Activated naive CD4-positive, alpha-beta T cell treated with anti-CD3 and anti-CD28 coated beads for 36 hours (primary cell): ENCODE measurements at regions not wholly inside any gene's neighbourhood (a gene's known extent, or its start where the extent isn't known, plus 50 kb on each side); places are given as distances from the start of the nearest gene placed in this dataset.
A peak's percentile ranks its signal among the peaks of the same experiment; 100 is the strongest.

Source experiments
- CTCF ChIA-PET: fragments of 350-600 bp; sonication (Branson Sonifier 250); formaldehyde crosslinking; loops from one replicate; lab custom pipeline; 2021; ENCODE audit warnings: antibody characterized with exemption; lab: Charles Lee
- DNase-seq: peaks from one replicate; pipeline ENCODE4 v3.0.0-alpha.2; 2020
- H3K27ac Mint-ChIP-seq: one replicate; pipeline ENCODE4 v1.8.0; 2021; ENCODE audit warnings: mild to moderate bottlenecking, mixed read lengths
- H3K27me3 Mint-ChIP-seq: one replicate; pipeline ENCODE4 v1.8.0; 2021; ENCODE audit warnings: low read depth, mixed read lengths
- H3K36me3 Mint-ChIP-seq: one replicate; pipeline ENCODE4 v1.8.0; 2021; ENCODE audit warnings: low read depth, mixed read lengths
- H3K4me1 Mint-ChIP-seq: one replicate; pipeline ENCODE4 v1.8.0; 2021; ENCODE audit warnings: low read depth, mixed read lengths
- H3K4me3 Mint-ChIP-seq: one replicate; pipeline ENCODE4 v1.8.0; 2021; ENCODE audit warnings: mild to moderate bottlenecking, moderate library complexity, mixed read lengths
- H3K9me3 Mint-ChIP-seq: one replicate; pipeline ENCODE4 v1.8.0; 2021; ENCODE audit warnings: mixed read lengths
- intact Hi-C: fragments of 100-400 bp; cut with micrococcal nuclease; formaldehyde crosslinking; loops from one replicate; pipeline ENCODE4 v1.15.1; 2023

DNA sequence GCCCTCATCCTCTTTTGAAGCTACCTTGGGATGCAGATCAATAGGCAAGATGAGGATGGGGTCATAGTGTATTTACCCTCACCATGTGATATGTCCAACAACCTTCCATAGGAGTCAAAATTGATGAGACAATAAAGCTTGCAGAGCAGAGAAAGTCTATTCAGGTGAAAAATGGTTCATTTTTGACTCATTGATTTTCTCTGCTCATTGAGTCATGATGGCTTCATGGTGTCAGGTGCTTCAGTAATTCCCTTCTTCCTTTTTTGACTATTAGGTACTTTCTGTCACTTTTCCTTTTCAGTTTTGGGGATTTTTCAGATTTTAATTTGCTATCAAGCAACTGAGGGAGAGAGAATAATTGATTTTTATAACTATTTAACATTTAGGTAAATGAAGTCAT, 55.9 kb upstream of the IL2 start:
- Mint-ChIP-seq H3K27ac (peak overlapping the region; percentile 88), H3K27me3 (no peaks in the 10 kb centered on the region), H3K4me3 (peak overlapping the region; percentile 47), H3K4me1 (peaks cover 81% of the 10 kb centered on the region), H3K9me3 (no peaks in the 10 kb centered on the region), H3K36me3 (no peaks in the 10 kb centered on the region)
- no peak for DNase-seq
- CTCF ChIA-PET = interaction anchor here (0.6 to 2.1 kb wide), 5 partner anchors 22 to 65 kb away, joined by 3 to 9 read pairs (median 3); no protein-coding TSS in a partner anchor
- intact Hi-C loops = loop anchor here (1.0 to 5.0 kb wide), 7 partner anchors 28 to 275 kb away; no protein-coding TSS in a partner anchor

DNA sequence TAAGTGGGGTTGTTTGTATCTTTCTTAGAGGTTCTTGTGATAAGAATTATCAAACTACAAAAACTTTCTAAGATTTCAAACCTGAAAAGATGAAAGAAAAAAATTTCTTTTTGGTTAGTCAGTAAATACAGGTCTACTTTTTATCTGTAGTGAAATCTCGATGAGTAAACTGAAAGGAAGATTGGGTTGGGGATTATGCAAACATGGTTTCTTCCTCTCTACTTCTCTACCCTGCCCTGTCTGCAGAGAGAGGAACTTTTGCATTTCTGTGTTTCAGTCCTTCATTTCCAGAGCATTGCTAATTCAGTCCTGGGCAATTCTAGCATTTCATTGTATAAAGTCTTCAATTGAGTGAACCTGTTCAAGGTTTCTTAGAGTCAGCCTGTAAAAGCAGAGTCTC, 51.6 kb upstream of the IL2 start:
- no peaks in the 10 kb centered on the region for H3K9me3 Mint-ChIP-seq

More for the DNA sequence above, 51.6 kb upstream of the IL2 start:
- H3K27me3 Mint-ChIP-seq = no peaks in the 10 kb centered on the region
- peak overlapping the region; percentile 98 for H3K27ac Mint-ChIP-seq
- H3K4me3 Mint-ChIP-seq = peak overlapping the region; percentile 53
- no peak for DNase-seq
- intact Hi-C loops = loop anchor here (1.0 to 5.0 kb wide), 8 partner anchors 31 to 356 kb away; partner anchors contain the start of gene BLTP1
- H3K36me3 Mint-ChIP-seq = no peaks in the 10 kb centered on the region
- CTCF ChIA-PET = interaction anchor here (1.2 to 1.4 kb wide), 2 partner anchors 52 to 70 kb away, joined by 4 to 8 read pairs; partner anchors contain the start of gene IL2
- peaks cover 89% of the 10 kb centered on the region for H3K4me1 Mint-ChIP-seq
